MM.1S (cell line): ENCODE measurements at regions not wholly inside any gene's neighbourhood (a gene's known extent, or its start where the extent isn't known, plus 50 kb on each side); places are given as distances from the start of the nearest gene placed in this dataset.

ENCODE experiments used
- CTCF ChIP-seq: fragments of 300-600 bp; sonication (generic); IDR thresholded peaks from 2 replicates; pipeline ENCODE4 v1.5.1; 2016; ENCODE audit warnings: antibody characterized with exemption, low read length, mixed read lengths
- EZH2 ChIP-seq: fragments of 300-600 bp; sonication (generic); optimal IDR thresholded peaks from 2 replicates; pipeline ENCODE3; 2017; ENCODE audit warnings: low read depth, mild to moderate bottlenecking, antibody characterized with exemption, low read length, mixed read lengths

- no peak for TF ChIP-seq CTCF
- TF ChIP-seq EZH2, result no peak
Measured at GRCh38 chr9:1328341-1328740, 278.2 kb downstream of the DMRT2 start.
